Activated T-helper 9 cell treated with anti-CD3 and anti-CD28 coated beads, Interleukin-2, amount 50 U/mL, for 16 hours (primary cell): ENCODE measurements at regions not wholly inside any gene's neighbourhood (a gene's known extent, or its start where the extent isn't known, plus 50 kb on each side); places are given as distances from the start of the nearest gene placed in this dataset.
"Not testable (repeated sequence)": the region's sequence is repeated elsewhere in the genome, so short reads cannot be mapped to it uniquely, and the experiment has no call there.

Source experiments
- DNase-seq: peaks from one replicate; pipeline ENCODE4 v3.0.0-alpha.2; 2020; ENCODE audit warnings: low read depth

GRCh38 chr12:75790219-75790618 is 241.4 kb downstream of the PHLDA1 start:
- DNase-seq, result no peak

GRCh38 chr12:75787146-75787545 is 244.4 kb downstream of the PHLDA1 start:
- DNase-seq, result not testable (repeated sequence)

GRCh38 chr12:75786070-75786469 is 245.5 kb downstream of the PHLDA1 start:
- DNase-seq, result no peak

GRCh38 chr12:75784591-75784990 is 247.0 kb downstream of the PHLDA1 start:
- no peak for DNase-seq

- DNase-seq, result no peak
Observed at GRCh38 chr12:75783093-75783877, 248.3 kb downstream of the PHLDA1 start.

- no peak for DNase-seq
Observed at GRCh38 chr12:75782069-75782581, 249.5 kb downstream of the PHLDA1 start.

GRCh38 chr12:75781532-75782046 is 250.0 kb downstream of the PHLDA1 start:
- no peak for DNase-seq

GRCh38 chr12:75779891-75780496 is 251.6 kb downstream of the PHLDA1 start:
- DNase-seq, result no peak

- DNase-seq, result no peak
Observed at GRCh38 chr12:75774261-75775052, 257.1 kb downstream of the PHLDA1 start.

- no peak for DNase-seq
Observed at GRCh38 chr12:75773377-75773776, 258.2 kb downstream of the PHLDA1 start.

- DNase-seq, result no peak
Observed at GRCh38 chr12:75771023-75771422, 259.6 kb upstream of the KRR1 start.

- DNase-seq, result no peak
Observed at GRCh38 chr12:75767957-75768356, 256.5 kb upstream of the KRR1 start.

- DNase-seq, result no peak
Observed at GRCh38 chr12:75766263-75767160, 255.1 kb upstream of the KRR1 start.

GRCh38 chr12:75765170-75766059 is 254.0 kb upstream of the KRR1 start:
- DNase-seq, result no peak

GRCh38 chr12:75764091-75764841 is 252.9 kb upstream of the KRR1 start:
- no peak for DNase-seq

- no peak for DNase-seq
Observed at GRCh38 chr12:75760573-75761294, 249.3 kb upstream of the KRR1 start.

GRCh38 chr12:75759842-75760572 is 248.6 kb upstream of the KRR1 start:
- DNase-seq, result no peak

GRCh38 chr12:75759196-75759595 is 247.8 kb upstream of the KRR1 start:
- DNase-seq, result no peak
